ENCODE measurements at regions not wholly inside any gene's neighbourhood (a gene's known extent, or its start where the extent isn't known, plus 50 kb on each side); places are given as distances from the start of the nearest gene placed in this dataset.

DNA sequence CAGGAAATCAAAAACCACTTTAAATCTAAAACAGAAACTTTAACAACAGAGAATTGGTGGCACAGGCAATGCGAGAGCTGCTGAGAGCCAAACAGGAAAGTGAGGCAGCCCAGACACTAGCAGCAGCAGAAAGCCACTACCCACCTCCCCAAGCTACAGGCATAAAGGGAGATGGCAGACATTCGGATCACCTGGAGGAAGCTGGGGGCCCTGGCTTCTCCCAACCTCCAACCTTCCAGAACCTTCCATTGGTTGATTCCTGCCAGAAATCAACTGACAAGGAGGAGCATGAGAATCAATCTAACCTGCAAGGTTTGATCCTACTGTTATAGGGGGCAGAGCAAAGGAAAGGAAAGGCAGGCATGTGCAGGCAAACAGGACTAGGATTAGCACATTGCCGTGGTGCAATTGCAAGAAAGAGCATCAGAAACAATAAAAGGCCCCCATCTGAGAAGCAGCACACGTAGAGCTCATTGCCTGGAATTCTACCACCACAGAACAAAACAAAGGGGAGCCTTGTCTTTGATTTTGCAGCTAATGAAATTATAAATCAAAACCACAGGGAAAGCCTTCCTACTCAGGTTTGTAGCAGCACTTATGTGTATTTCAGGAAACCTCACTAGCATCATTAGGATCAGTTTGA, 427.3 kb upstream of the RASGEF1B start:
- H3K27ac ChIP-seq (ENCODE audit: insufficient read depth, low read length): no peak overlapping the region
- H3K4me2 ChIP-seq (ENCODE audit: extremely low read depth, insufficient read depth, low read length): no peak overlapping the region

GRCh38 chr4:81896936-81897335, 425.2 kb upstream of the RASGEF1B start:
- H3K27ac ChIP-seq (ENCODE audit: insufficient read depth, low read length): no peak overlapping the region
- no peak overlapping the region for H3K4me2 ChIP-seq (ENCODE audit: extremely low read depth, insufficient read depth, low read length)
- no peak overlapping the region for H3K9ac ChIP-seq (ENCODE audit: insufficient read depth, low read length)
- H3K27me3 ChIP-seq (ENCODE audit: control insufficient read depth, insufficient read depth, low read length): no peaks in the 10 kb centered on the region
- H3K9me3 ChIP-seq (ENCODE audit: control insufficient read depth, insufficient read depth, low read depth, low read length): no peaks in the 10 kb centered on the region
- no peak for DNase-seq (ENCODE audit: low read depth in 2 of 2)
- H3K36me3 ChIP-seq (ENCODE audit: control insufficient read depth, insufficient read depth, low read length): no peaks in the 10 kb centered on the region
- TF ChIP-seq, protein P1, sequence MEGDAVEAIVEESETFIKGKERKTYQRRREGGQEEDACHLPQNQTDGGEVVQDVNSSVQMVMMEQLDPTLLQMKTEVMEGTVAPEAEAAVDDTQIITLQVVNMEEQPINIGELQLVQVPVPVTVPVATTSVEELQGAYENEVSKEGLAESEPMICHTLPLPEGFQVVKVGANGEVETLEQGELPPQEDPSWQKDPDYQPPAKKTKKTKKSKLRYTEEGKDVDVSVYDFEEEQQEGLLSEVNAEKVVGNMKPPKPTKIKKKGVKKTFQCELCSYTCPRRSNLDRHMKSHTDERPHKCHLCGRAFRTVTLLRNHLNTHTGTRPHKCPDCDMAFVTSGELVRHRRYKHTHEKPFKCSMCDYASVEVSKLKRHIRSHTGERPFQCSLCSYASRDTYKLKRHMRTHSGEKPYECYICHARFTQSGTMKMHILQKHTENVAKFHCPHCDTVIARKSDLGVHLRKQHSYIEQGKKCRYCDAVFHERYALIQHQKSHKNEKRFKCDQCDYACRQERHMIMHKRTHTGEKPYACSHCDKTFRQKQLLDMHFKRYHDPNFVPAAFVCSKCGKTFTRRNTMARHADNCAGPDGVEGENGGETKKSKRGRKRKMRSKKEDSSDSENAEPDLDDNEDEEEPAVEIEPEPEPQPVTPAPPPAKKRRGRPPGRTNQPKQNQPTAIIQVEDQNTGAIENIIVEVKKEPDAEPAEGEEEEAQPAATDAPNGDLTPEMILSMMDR (conservative IDR thresholded peaks at IDR 0.05 in 1 of 2, IDR thresholded peaks at IDR 0.05 in 1 of 2; ENCODE audit: low read depth in 1 of 2, low read length in 2 of 2): no peak
- no peak for TF ChIP-seq EZH2 (IDR thresholded peaks at IDR 0.05; ENCODE audit: low read length, missing control alignments)
- H3K4me1 ChIP-seq (ENCODE audit: control insufficient read depth, extremely low read depth, insufficient read depth, low read length): no peaks in the 10 kb centered on the region
- no peaks in the 10 kb centered on the region for H3K79me2 ChIP-seq (ENCODE audit: control insufficient read depth, insufficient read depth, low read length)
- no peaks in the 10 kb centered on the region for H4K20me1 ChIP-seq (ENCODE audit: control insufficient read depth, extremely low read depth, insufficient read depth, low read length)
- H3K4me3 ChIP-seq (replicated peaks in 1 of 4; ENCODE audit: control extremely low read depth in 1 of 4, insufficient read depth in 1 of 4, low read depth in 3 of 4, low read length in 4 of 4): no peak overlapping the region
- no peak overlapping the region for H2AFZ ChIP-seq (ENCODE audit: low read length)

More for the DNA sequence above, 427.3 kb upstream of the RASGEF1B start:
- no peaks in the 10 kb centered on the region for H3K9me3 ChIP-seq (ENCODE audit: control insufficient read depth, insufficient read depth, low read depth, low read length)
- H3K9ac ChIP-seq (ENCODE audit: insufficient read depth, low read length): no peak overlapping the region
- H2AFZ ChIP-seq (ENCODE audit: low read length): no peak overlapping the region
- no peaks in the 10 kb centered on the region for H3K79me2 ChIP-seq (ENCODE audit: control insufficient read depth, insufficient read depth, low read length)
- no peaks in the 10 kb centered on the region for H3K36me3 ChIP-seq (ENCODE audit: control insufficient read depth, insufficient read depth, low read length)
- H3K4me3 ChIP-seq (replicated peaks in 1 of 4; ENCODE audit: control extremely low read depth in 1 of 4, insufficient read depth in 1 of 4, low read depth in 3 of 4, low read length in 4 of 4): no peak overlapping the region
- no peaks in the 10 kb centered on the region for H3K27me3 ChIP-seq (ENCODE audit: control insufficient read depth, insufficient read depth, low read length)
- H4K20me1 ChIP-seq (ENCODE audit: control insufficient read depth, extremely low read depth, insufficient read depth, low read length): no peaks in the 10 kb centered on the region
- no peak for DNase-seq (ENCODE audit: low read depth in 2 of 2)
- TF ChIP-seq, protein P1 (conservative IDR thresholded peaks at IDR 0.05 in 1 of 2, IDR thresholded peaks at IDR 0.05 in 1 of 2; ENCODE audit: low read depth in 1 of 2, low read length in 2 of 2): no peak
- no peak for TF ChIP-seq EZH2 (IDR thresholded peaks at IDR 0.05; ENCODE audit: low read length, missing control alignments)
- no peaks in the 10 kb centered on the region for H3K4me1 ChIP-seq (ENCODE audit: control insufficient read depth, extremely low read depth, insufficient read depth, low read length)

- H2AFZ ChIP-seq (ENCODE audit: low read length): no peak overlapping the region
- H3K4me2 ChIP-seq (ENCODE audit: extremely low read depth, insufficient read depth, low read length): no peak overlapping the region
- H3K4me3 ChIP-seq (replicated peaks in 1 of 4; ENCODE audit: control extremely low read depth in 1 of 4, insufficient read depth in 1 of 4, low read depth in 3 of 4, low read length in 4 of 4): no peak overlapping the region
- H3K9ac ChIP-seq (ENCODE audit: insufficient read depth, low read length): no peak overlapping the region
- H4K20me1 ChIP-seq (ENCODE audit: control insufficient read depth, extremely low read depth, insufficient read depth, low read length): no peaks in the 10 kb centered on the region
- no peaks in the 10 kb centered on the region for H3K79me2 ChIP-seq (ENCODE audit: control insufficient read depth, insufficient read depth, low read length)
- TF ChIP-seq, protein P1 (conservative IDR thresholded peaks at IDR 0.05 in 1 of 2, IDR thresholded peaks at IDR 0.05 in 1 of 2; ENCODE audit: low read depth in 1 of 2, low read length in 2 of 2): no peak
- no peak for TF ChIP-seq EZH2 (IDR thresholded peaks at IDR 0.05; ENCODE audit: low read length, missing control alignments)
- H3K4me1 ChIP-seq (ENCODE audit: control insufficient read depth, extremely low read depth, insufficient read depth, low read length): no peaks in the 10 kb centered on the region
- no peak overlapping the region for H3K27ac ChIP-seq (ENCODE audit: insufficient read depth, low read length)
- no peaks in the 10 kb centered on the region for H3K9me3 ChIP-seq (ENCODE audit: control insufficient read depth, insufficient read depth, low read depth, low read length)
- no peaks in the 10 kb centered on the region for H3K27me3 ChIP-seq (ENCODE audit: control insufficient read depth, insufficient read depth, low read length)
- H3K36me3 ChIP-seq (ENCODE audit: control insufficient read depth, insufficient read depth, low read length): no peaks in the 10 kb centered on the region
- DNase-seq (ENCODE audit: low read depth in 2 of 2): no peak
These were observed 419.6 kb upstream of the RASGEF1B start for GRCh38 chr4:81891005-81891996.
